GM23338 (cell line): ENCODE measurements at regions not wholly inside any gene's neighbourhood (a gene's known extent, or its start where the extent isn't known, plus 50 kb on each side); places are given as distances from the start of the nearest gene placed in this dataset.

Experiments
- ATAC-seq: fragments of 200-7000 bp; cut with Tn5 transposase; 3 replicates; pipeline ENCODE4 v1.9.1; 2020
- DNase-seq: peaks from one replicate; pipeline ENCODE4 v3.0.0-alpha.2; 2015; ENCODE audit warnings: low spot score
- H2AFZ ChIP-seq: fragments of 200-600 bp; sonication (generic); 2 replicates; pipeline ENCODE4 v1.8.0; 2016; ENCODE audit warnings: antibody characterized with exemption, mild to moderate bottlenecking, moderate library complexity
- H3F3A ChIP-seq: fragments of 200-600 bp; sonication (generic); replicated peaks from 2 replicates; pipeline ENCODE4 v1.8.0; 2017; ENCODE audit warnings: antibody characterized with exemption, mixed run types, low read depth
- H3K27ac ChIP-seq: fragments of 200-600 bp; sonication (generic); 2 replicates; pipeline ENCODE4 v1.6.1; 2016; ENCODE audit warnings: low read depth
- H3K27me3 ChIP-seq: fragments of 200-600 bp; sonication (generic); 2 replicates; pipeline ENCODE4 v1.8.0; 2016; ENCODE audit warnings: mild to moderate bottlenecking, mixed run types, moderate library complexity; ENCODE audit not compliant: insufficient read depth
- H3K36me3 ChIP-seq: fragments of 200-600 bp; sonication (generic); 2 replicates; pipeline ENCODE4 v1.8.0; 2016; ENCODE audit warnings: mild to moderate bottlenecking; ENCODE audit not compliant: insufficient read depth
- H3K4me1 ChIP-seq: fragments of 200-600 bp; sonication (generic); 2 replicates; pipeline ENCODE4 v1.8.0; 2016; ENCODE audit warnings: mild to moderate bottlenecking, moderate library complexity; ENCODE audit not compliant: insufficient read depth
- H3K4me2 ChIP-seq: fragments of 200-600 bp; sonication (generic); 2 replicates; pipeline ENCODE4 v1.7.1; 2017; ENCODE audit warnings: mixed run types
- H3K4me3 ChIP-seq: fragments of 200-600 bp; sonication (generic); 2 replicates; pipeline ENCODE4 v1.6.1; 2016; ENCODE audit warnings: mixed run types
- H3K79me2 ChIP-seq: fragments of 200-600 bp; sonication (generic); replicated peaks from 2 replicates; pipeline ENCODE4 v1.8.0; 2017; ENCODE audit warnings: mild to moderate bottlenecking; ENCODE audit not compliant: insufficient read depth
- H3K9me2 ChIP-seq: fragments of 200-600 bp; sonication (generic); 2 replicates; pipeline ENCODE4 v1.8.0; 2017; ENCODE audit not compliant: insufficient read depth
- H4K20me1 ChIP-seq: fragments of 200-600 bp; sonication (generic); replicated peaks from 2 replicates; pipeline ENCODE4 v1.8.0; 2017; ENCODE audit warnings: mild to moderate bottlenecking; ENCODE audit not compliant: insufficient read depth
- H3K27ac Mint-ChIP-seq: 2 replicates; pipeline ENCODE4 v1.8.0; 2020; ENCODE audit warnings: inconsistent platforms, mild to moderate bottlenecking, moderate library complexity, mixed read lengths
- H3K27me3 Mint-ChIP-seq: 3 replicates; pipeline ENCODE4 v1.8.0; 2022; ENCODE audit warnings: low read depth, mild to moderate bottlenecking, moderate library complexity, mixed read lengths, inconsistent platforms; ENCODE audit not compliant: insufficient read depth, poor library complexity
- H3K36me3 Mint-ChIP-seq: 3 replicates; pipeline ENCODE4 v1.8.0; 2021; ENCODE audit warnings: low read depth, mild to moderate bottlenecking, inconsistent platforms, moderate library complexity, mixed read lengths
- H3K4me1 Mint-ChIP-seq: 3 replicates; pipeline ENCODE4 v1.8.0; 2020; ENCODE audit warnings: mild to moderate bottlenecking, inconsistent platforms, mixed read lengths
- H3K4me3 Mint-ChIP-seq: 3 replicates; pipeline ENCODE4 v1.8.0; 2021; ENCODE audit warnings: moderate library complexity, mild to moderate bottlenecking, inconsistent platforms, mixed read lengths
- H3K9me3 Mint-ChIP-seq: 3 replicates; pipeline ENCODE4 v1.8.0; 2020; ENCODE audit warnings: moderate library complexity, mild to moderate bottlenecking, inconsistent platforms, mixed read lengths
- CREB1 ChIP-seq: fragments of 250-450 bp; sonication (Bioruptor Pico); IDR thresholded peaks from 2 replicates; pipeline ENCODE4 v1.5.0; 2020; ENCODE audit warnings: low read depth, mild to moderate bottlenecking, moderate library complexity
- CTCF ChIP-seq, 2 experiments: fragments of 200-600 bp in 1 of 2; sonication (generic) in 1 of 2; conservative IDR thresholded peaks; 2 replicates each; pipeline versions ENCODE4 v1.5.1 to v1.6.1; 2016 to 2017; ENCODE audit warnings: antibody characterized with exemption in 2 of 2, low read depth in 2 of 2, mild to moderate bottlenecking in 2 of 2, moderate library complexity in 1 of 2
- ETS1 ChIP-seq: IDR thresholded peaks from 2 replicates; pipeline ENCODE4 v1.6.1; 2016; ENCODE audit warnings: antibody characterized with exemption
- EZH2 ChIP-seq: fragments of 200-600 bp; sonication (generic); IDR thresholded peaks from one replicate; pipeline ENCODE4 v1.8.0; 2017; ENCODE audit warnings: antibody characterized with exemption, mild to moderate bottlenecking, low read depth; ENCODE audit not compliant: unreplicated experiment
- EZH2phosphoT487 ChIP-seq: fragments of 200-600 bp; sonication (generic); IDR thresholded peaks from one replicate; pipeline ENCODE4 v1.8.1; 2018; ENCODE audit warnings: antibody characterized with exemption; ENCODE audit not compliant: unreplicated experiment
- JUNB ChIP-seq: IDR thresholded peaks from one replicate; pipeline ENCODE4 v1.6.1; 2016; ENCODE audit warnings: antibody characterized with exemption; ENCODE audit not compliant: unreplicated experiment
- NANOG ChIP-seq: IDR thresholded peaks from 2 replicates; pipeline ENCODE4 v1.6.1; 2016; ENCODE audit warnings: antibody characterized with exemption, borderline replicate concordance
- POLR2AphosphoS5 ChIP-seq: IDR thresholded peaks from 2 replicates; pipeline ENCODE4 v1.6.1; 2016; ENCODE audit warnings: antibody characterized with exemption, low read depth
- REST ChIP-seq: IDR thresholded peaks from one replicate; pipeline ENCODE4 v1.6.1; 2018; ENCODE audit warnings: antibody characterized with exemption; ENCODE audit not compliant: unreplicated experiment
- STAT1 ChIP-seq: IDR thresholded peaks from one replicate; pipeline ENCODE4 v1.6.1; 2016; ENCODE audit warnings: antibody characterized with exemption; ENCODE audit not compliant: unreplicated experiment
- ZNF114 ChIP-seq: fragments of 250-450 bp; sonication (Bioruptor Pico); IDR thresholded peaks from 2 replicates; pipeline ENCODE4 v1.5.0; 2020; ENCODE audit warnings: mild to moderate bottlenecking, moderate library complexity
- ZNF331 ChIP-seq: fragments of 250-450 bp; sonication (Bioruptor Pico); IDR thresholded peaks from 2 replicates; pipeline ENCODE4 v1.5.0; 2020; ENCODE audit warnings: low read depth, mild to moderate bottlenecking, moderate library complexity
- TF ChIP-seq, protein P1 (sequence below): fragments of 250-450 bp; sonication (Bioruptor Pico); IDR thresholded peaks from 2 replicates; pipeline ENCODE4 v1.5.0; 2020; ENCODE audit warnings: mild to moderate bottlenecking, moderate library complexity

GRCh38 chr12:114998750-114999128, 314.8 kb upstream of the TBX3 start:
- Mint-ChIP-seq H3K27ac (no peak overlapping the region), H3K4me1 (peaks cover 8% of the 10 kb centered on the region; the same call in 2 of the 3 replicates), H3K36me3 (peaks cover 12% of the 10 kb centered on the region; the same call in 2 of the 3 replicates), H3K4me3 (no peak overlapping the region), H3K27me3 (peaks cover 2% of the 10 kb centered on the region), H3K9me3 (peaks cover 16% of the 10 kb centered on the region)
- Histone ChIP-seq H4K20me1 (no peaks in the 10 kb centered on the region), H3K9me2 (0 out of 2 replicates have a peak, but pooled peaks cover 5% of the 10 kb centered on the region), H3K36me3 (no peaks in the 10 kb centered on the region), H2AFZ (peak overlapping the region; percentile 14; the same call in 1 of the 2 replicates), H3K4me2 (no peak overlapping the region), H3K27me3 (no peaks in the 10 kb centered on the region), H3F3A (no peaks in the 10 kb centered on the region), H3K4me3 (no peak overlapping the region), H3K79me2 (no peaks in the 10 kb centered on the region), H3K4me1 (peaks cover 7% of the 10 kb centered on the region), H3K27ac (no peak overlapping the region)
- ATAC-seq (no peak), DNase-seq (no peak)
- no peak for TF ChIP-seq JUNB
- TF ChIP-seq EZH2 = no peak
- TF ChIP-seq POLR2AphosphoS5 = no peak
- no peak for TF ChIP-seq CREB1
- TF ChIP-seq EZH2phosphoT487 = no peak
- TF ChIP-seq STAT1 = no peak
- no peak for TF ChIP-seq ZNF114 (CRISPR knock-in tag)
- TF ChIP-seq ZNF331 (CRISPR knock-in tag) = no peak
- TF ChIP-seq, protein P1, sequence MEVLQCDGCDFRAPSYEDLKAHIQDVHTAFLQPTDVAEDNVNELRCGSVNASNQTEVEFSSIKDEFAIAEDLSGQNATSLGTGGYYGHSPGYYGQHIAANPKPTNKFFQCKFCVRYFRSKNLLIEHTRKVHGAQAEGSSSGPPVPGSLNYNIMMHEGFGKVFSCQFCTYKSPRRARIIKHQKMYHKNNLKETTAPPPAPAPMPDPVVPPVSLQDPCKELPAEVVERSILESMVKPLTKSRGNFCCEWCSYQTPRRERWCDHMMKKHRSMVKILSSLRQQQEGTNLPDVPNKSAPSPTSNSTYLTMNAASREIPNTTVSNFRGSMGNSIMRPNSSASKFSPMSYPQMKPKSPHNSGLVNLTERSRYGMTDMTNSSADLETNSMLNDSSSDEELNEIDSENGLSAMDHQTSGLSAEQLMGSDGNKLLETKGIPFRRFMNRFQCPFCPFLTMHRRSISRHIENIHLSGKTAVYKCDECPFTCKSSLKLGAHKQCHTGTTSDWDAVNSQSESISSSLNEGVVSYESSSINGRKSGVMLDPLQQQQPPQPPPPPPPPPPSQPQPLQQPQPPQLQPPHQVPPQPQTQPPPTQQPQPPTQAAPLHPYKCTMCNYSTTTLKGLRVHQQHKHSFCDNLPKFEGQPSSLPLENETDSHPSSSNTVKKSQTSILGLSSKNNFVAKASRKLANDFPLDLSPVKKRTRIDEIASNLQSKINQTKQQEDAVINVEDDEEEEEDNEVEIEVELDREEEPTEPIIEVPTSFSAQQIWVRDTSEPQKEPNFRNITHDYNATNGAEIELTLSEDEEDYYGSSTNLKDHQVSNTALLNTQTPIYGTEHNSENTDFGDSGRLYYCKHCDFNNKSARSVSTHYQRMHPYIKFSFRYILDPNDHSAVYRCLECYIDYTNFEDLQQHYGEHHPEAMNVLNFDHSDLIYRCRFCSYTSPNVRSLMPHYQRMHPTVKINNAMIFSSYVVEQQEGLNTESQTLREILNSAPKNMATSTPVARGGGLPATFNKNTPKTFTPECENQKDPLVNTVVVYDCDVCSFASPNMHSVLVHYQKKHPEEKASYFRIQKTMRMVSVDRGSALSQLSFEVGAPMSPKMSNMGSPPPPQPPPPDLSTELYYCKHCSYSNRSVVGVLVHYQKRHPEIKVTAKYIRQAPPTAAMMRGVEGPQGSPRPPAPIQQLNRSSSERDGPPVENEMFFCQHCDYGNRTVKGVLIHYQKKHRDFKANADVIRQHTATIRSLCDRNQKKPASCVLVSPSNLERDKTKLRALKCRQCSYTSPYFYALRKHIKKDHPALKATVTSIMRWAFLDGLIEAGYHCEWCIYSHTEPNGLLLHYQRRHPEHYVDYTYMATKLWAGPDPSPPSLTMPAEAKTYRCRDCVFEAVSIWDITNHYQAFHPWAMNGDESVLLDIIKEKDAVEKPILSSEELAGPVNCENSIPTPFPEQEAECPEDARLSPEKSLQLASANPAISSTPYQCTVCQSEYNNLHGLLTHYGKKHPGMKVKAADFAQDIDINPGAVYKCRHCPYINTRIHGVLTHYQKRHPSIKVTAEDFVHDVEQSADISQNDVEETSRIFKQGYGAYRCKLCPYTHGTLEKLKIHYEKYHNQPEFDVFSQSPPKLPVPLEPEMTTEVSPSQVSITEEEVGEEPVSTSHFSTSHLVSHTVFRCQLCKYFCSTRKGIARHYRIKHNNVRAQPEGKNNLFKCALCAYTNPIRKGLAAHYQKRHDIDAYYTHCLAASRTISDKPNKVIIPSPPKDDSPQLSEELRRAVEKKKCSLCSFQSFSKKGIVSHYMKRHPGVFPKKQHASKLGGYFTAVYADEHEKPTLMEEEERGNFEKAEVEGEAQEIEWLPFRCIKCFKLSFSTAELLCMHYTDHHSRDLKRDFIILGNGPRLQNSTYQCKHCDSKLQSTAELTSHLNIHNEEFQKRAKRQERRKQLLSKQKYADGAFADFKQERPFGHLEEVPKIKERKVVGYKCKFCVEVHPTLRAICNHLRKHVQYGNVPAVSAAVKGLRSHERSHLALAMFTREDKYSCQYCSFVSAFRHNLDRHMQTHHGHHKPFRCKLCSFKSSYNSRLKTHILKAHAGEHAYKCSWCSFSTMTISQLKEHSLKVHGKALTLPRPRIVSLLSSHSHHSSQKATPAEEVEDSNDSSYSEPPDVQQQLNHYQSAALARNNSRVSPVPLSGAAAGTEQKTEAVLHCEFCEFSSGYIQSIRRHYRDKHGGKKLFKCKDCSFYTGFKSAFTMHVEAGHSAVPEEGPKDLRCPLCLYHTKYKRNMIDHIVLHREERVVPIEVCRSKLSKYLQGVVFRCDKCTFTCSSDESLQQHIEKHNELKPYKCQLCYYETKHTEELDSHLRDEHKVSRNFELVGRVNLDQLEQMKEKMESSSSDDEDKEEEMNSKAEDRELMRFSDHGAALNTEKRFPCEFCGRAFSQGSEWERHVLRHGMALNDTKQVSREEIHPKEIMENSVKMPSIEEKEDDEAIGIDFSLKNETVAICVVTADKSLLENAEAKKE (CRISPR knock-in tag) = no peak
- no peak for TF ChIP-seq REST
- TF ChIP-seq CTCF (conservative IDR thresholded peaks at IDR 0.05; ENCODE audit: low read depth in 2 of 2) = no peak
- TF ChIP-seq NANOG = no peak
- TF ChIP-seq ETS1 = no peak
